ENCODE measurements at regions not wholly inside any gene's neighbourhood (a gene's known extent, or its start where the extent isn't known, plus 50 kb on each side); places are given as distances from the start of the nearest gene placed in this dataset.
A peak's percentile ranks its signal among the peaks of the same experiment; 100 is the strongest.

DNA sequence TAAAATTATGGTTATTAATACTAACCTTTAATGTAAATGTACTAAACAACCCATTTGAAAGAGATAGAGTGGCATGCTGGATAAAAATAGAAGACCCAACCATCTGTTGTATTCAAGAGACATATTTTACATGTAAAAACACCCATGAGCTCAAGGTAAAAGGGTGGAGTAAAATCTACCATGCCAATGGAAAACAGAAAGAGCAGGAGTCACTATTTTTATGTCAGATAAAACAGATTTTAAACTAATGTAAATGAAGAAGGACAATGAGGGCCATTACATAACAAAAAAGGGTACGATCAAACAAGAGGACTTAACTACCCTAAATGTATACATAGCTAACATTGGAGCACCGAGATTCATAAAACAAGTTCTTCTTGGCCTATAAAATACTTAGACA, 66.3 kb downstream of the ITM2A start:
- DNase-seq (ENCODE audit: low read depth in 2 of 2), result no peak

DNA sequence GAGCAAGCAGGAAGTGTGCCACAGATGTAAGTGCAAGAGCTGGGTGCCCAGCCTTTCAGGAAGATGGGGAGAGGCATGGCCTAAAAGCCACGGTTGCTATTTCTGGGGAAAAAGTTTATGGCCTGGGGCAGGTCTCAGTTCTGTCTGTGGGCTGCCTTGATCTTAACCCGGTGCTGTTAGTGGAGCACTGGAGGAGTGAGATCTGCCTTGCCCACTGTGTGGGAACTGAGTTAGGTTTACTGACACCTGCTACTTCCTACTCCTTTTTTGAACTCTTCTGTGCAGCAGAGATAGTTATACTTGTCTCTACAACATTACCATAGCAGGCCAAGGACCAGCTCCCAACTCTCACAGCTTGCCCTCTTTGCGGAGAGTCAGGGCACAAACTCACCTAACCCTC, 76.5 kb downstream of the ITM2A start:
- no peak for DNase-seq (ENCODE audit: low read depth in 2 of 2)

- no peak for DNase-seq (ENCODE audit: low read depth in 2 of 2)
Observed at GRCh38 chrX:79288733-79289132, 78.4 kb downstream of the ITM2A start.

GRCh38 chrX:79287724-79288123, 79.4 kb downstream of the ITM2A start:
- DNase-seq (ENCODE audit: low read depth in 2 of 2), result no peak

GRCh38 chrX:79281775-79282174, 85.4 kb downstream of the ITM2A start:
- no peak for DNase-seq (ENCODE audit: low read depth in 2 of 2)

DNA sequence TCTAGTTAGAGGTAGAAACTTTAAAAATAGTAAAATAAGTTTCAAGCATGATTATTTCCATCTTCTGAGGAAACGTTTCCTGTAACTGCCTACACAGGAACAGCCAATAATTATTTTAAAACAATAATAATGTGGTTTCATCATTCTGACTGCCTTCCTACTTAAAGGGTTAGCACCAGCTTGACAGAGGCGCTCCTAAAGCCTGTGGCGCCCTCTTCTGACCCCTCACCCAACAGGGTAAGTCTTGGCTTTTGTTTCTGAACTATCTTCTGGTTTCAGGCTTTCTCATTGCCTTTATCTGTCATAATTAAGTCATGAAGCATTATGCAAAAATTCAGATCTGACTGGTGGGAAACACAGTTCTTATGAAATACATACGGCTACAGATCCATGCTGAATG, 96.7 kb downstream of the ITM2A start:
- peak; percentile 55 to 60 for DNase-seq (ENCODE audit: low read depth in 2 of 2)

- no peak for DNase-seq (ENCODE audit: low read depth in 2 of 2)
Observed at GRCh38 chrX:79268788-79269187, 98.3 kb downstream of the ITM2A start.

- no peak for DNase-seq (ENCODE audit: low read depth in 2 of 2)
Observed at GRCh38 chrX:79266702-79267101, 100.4 kb downstream of the ITM2A start.

- no peak for DNase-seq (ENCODE audit: low read depth in 2 of 2)
Observed at GRCh38 chrX:79263550-79263949, 103.6 kb downstream of the ITM2A start.

DNA sequence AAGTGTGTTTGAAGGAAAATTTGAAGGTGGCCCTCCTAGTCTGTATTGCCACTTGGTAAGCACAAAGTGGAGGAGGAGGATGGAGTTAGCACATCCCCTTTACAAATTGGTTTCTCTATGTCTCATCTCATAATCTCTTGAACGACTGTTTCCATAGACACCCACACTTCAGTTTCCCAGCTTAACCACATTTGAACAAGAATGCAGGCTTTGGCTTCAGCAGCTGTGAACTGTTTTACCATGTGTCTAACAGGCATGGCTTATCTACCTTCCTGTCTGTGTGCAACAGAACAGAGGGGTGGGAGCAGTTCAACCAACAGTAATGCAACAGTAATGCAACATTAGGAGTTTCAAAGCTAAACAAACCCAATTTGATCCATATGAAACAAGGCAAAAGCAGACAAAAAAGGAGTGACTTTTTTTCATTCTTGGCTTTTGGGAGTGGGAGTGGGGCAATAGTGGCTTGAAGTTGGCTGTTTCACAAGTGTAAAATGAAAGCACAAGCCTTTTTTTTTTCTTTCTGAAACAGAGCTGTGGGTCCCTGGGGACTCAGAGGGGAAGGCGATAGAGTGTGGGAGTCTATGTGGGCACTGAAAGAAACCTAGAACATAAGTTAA, 108.0 kb downstream of the ITM2A start:
- DNase-seq (ENCODE audit: low read depth in 2 of 2), result peak in 1 of 2 donors; percentile 33

DNA sequence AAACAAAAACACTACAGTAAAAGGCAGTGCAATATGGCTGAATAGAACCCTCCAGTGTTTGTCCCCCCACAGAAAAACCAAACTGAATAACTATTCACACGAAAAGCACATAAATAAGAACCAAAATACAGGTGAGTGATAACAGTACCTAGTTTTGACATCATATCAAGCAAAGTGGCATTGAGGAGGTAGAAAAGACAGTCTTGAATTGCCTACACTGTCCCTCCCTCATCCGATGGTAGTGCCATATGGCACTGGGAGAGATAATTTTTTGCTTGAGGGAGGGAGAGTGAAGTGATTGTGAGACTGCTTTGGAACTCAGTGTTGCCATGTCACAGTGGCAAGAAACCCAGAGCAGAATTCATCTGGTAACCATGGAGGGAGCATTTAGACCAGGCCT, 99.2 kb downstream of the GPR174 start:
- DNase-seq (ENCODE audit: low read depth in 2 of 2), result no peak

DNA sequence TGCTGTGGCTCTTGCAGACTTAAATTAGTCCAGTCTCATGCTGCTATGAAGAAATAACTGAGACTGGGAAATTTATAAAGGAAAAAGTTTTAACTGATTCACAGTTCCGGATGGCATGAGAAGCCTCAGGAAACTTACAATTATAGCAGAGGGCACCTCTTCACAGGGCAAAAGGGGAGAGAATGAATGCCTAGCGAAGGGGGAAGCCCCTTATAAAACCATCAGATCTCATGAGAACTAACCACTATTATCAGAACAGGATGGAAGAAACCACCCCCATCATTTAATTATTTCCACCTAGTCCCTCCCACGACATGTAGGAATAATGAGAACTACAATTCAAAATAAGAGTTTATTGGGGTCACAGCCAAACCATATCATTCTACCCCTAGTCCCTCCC, 91.4 kb downstream of the GPR174 start:
- no peak for DNase-seq (ENCODE audit: low read depth in 2 of 2)

GRCh38 chrX:79231662-79232061, 87.2 kb downstream of the GPR174 start:
- DNase-seq (ENCODE audit: low read depth in 2 of 2), result no peak

All from activated CD4-positive, alpha-beta T cell treated with anti-CD3 and anti-CD28 coated beads for 24 hours (primary cell).